Upper lobe of left lung (tissue), 4 donors: ENCODE measurements at regions not wholly inside any gene's neighbourhood (a gene's known extent, or its start where the extent isn't known, plus 50 kb on each side); places are given as distances from the start of the nearest gene placed in this dataset.

Source experiments
- small RNA-seq, 4 donors: library from RNA; depleted of rRNA; stranded (forward); fragments of <200 nt; gene quantifications; one replicate each; pipeline ENCODE3, GENCODE V24; 2016

Small RNAs in the stretch of these regions (small RNA-seq; reads per million reads assigned to genes)
- gene RNU6-1217P: 0 reads per million in 4 donors
